Body of pancreas (tissue), 4 donors: ENCODE measurements at regions not wholly inside any gene's neighbourhood (a gene's known extent, or its start where the extent isn't known, plus 50 kb on each side); places are given as distances from the start of the nearest gene placed in this dataset.

Experiments used
- POLR2A ChIP-seq, 3 donors: fragments of 450-650 bp; IDR thresholded peaks; one replicate each; pipeline ENCODE4 v1.6.1; 2016; ENCODE audit warnings: antibody characterized with exemption in 3 of 3, mild to moderate bottlenecking in 2 of 3
- TF ChIP-seq, protein P1 (sequence below), 7 experiments: fragments of 450-650 bp in 4 of 7; fragments of 200-600 bp in 3 of 7; sonication (generic) in 3 of 7; IDR thresholded peaks; one replicate each; pipeline ENCODE4 v1.5.1; 2016 to 2019; ENCODE audit warnings: antibody characterized with exemption in 7 of 7

DNA sequence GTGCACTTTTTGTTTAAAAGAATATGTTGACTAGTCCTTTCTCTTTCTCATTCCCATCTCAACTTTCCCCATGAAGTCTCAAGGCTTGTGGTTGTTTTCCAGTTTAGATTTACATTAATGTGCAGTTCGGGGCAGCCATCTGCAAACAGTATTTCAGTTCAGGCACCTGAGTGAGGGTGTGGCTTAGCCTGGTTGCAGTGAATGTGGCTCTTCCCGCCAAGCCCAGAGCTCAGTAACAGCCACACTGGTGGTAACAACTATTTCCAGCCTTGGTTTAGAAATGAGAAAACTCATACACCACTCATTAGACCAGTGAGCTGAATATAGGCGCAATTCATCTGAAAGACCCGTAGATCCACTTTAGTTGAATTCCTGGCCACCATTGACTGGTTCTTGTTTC, 394.3 kb downstream of the CMPK2 start:
- TF ChIP-seq, protein P1, sequence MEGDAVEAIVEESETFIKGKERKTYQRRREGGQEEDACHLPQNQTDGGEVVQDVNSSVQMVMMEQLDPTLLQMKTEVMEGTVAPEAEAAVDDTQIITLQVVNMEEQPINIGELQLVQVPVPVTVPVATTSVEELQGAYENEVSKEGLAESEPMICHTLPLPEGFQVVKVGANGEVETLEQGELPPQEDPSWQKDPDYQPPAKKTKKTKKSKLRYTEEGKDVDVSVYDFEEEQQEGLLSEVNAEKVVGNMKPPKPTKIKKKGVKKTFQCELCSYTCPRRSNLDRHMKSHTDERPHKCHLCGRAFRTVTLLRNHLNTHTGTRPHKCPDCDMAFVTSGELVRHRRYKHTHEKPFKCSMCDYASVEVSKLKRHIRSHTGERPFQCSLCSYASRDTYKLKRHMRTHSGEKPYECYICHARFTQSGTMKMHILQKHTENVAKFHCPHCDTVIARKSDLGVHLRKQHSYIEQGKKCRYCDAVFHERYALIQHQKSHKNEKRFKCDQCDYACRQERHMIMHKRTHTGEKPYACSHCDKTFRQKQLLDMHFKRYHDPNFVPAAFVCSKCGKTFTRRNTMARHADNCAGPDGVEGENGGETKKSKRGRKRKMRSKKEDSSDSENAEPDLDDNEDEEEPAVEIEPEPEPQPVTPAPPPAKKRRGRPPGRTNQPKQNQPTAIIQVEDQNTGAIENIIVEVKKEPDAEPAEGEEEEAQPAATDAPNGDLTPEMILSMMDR (IDR thresholded peaks at IDR 0.05), result no peak
- no peak for TF ChIP-seq POLR2A (IDR thresholded peaks at IDR 0.05)
